WTC11 (cell line): ENCODE measurements at regions not wholly inside any gene's neighbourhood (a gene's known extent, or its start where the extent isn't known, plus 50 kb on each side); places are given as distances from the start of the nearest gene placed in this dataset.

Source experiments
- ETV6 ChIP-seq: sonication (generic); formaldehyde crosslinking; IDR thresholded peaks from 2 replicates; pipeline ENCODE4 v1.8.1; 2022; ENCODE audit warnings: mild to moderate bottlenecking, missing genetic modification reagents
- GRHL2 ChIP-seq: fragments of 250-450 bp; sonication (Bioruptor Pico); IDR thresholded peaks from 2 replicates; pipeline ENCODE4 v1.8.0; 2022; ENCODE audit warnings: mild to moderate bottlenecking, moderate library complexity; ENCODE audit not compliant: insufficient replicate concordance, severe bottlenecking
- ZNF219 ChIP-seq: sonication (generic); formaldehyde crosslinking; IDR thresholded peaks from 2 replicates; pipeline ENCODE4 v1.8.0; 2023; ENCODE audit warnings: missing genetic modification reagents, mild to moderate bottlenecking, borderline replicate concordance
- TF ChIP-seq, protein P1 (sequence below): sonication (generic); formaldehyde crosslinking; IDR thresholded peaks from 2 replicates; pipeline ENCODE4 v1.8.1; 2022; ENCODE audit warnings: low read depth, mild to moderate bottlenecking, moderate library complexity, missing genetic modification reagents, borderline replicate concordance
- TF ChIP-seq, protein P2 (sequence below): sonication (generic); formaldehyde crosslinking; IDR thresholded peaks from 2 replicates; pipeline ENCODE4 v1.8.1; 2023; ENCODE audit warnings: mild to moderate bottlenecking, missing genetic modification reagents, moderate library complexity

DNA sequence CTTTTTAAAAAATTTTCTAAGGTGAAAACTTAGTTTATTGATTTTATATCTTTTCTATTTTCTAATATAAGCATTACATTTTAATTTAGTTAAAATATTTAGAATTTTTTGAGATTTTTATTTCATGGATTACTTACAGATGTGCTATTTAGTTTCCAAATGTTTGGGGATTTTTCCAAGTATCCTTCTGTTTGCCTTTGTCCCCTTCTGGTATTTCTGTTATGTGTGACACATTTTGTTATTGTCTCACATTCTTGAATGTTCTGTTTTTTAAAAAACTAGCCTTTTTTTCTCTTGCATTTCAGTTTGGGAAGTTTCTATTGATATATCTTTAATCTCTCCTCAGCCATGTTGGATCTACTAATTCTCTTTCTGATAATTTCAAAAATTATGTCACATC lies 234.9 kb downstream of the FAM170A start:
- TF ChIP-seq, protein P1, sequence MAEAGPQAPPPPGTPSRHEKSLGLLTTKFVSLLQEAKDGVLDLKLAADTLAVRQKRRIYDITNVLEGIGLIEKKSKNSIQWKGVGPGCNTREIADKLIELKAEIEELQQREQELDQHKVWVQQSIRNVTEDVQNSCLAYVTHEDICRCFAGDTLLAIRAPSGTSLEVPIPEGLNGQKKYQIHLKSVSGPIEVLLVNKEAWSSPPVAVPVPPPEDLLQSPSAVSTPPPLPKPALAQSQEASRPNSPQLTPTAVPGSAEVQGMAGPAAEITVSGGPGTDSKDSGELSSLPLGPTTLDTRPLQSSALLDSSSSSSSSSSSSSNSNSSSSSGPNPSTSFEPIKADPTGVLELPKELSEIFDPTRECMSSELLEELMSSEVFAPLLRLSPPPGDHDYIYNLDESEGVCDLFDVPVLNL: no peak
- TF ChIP-seq ETV6 (no peak), GRHL2 (CRISPR knock-in tag) (no peak), ZNF219 (CRISPR knock-in tag) (no peak)
- TF ChIP-seq, protein P2, sequence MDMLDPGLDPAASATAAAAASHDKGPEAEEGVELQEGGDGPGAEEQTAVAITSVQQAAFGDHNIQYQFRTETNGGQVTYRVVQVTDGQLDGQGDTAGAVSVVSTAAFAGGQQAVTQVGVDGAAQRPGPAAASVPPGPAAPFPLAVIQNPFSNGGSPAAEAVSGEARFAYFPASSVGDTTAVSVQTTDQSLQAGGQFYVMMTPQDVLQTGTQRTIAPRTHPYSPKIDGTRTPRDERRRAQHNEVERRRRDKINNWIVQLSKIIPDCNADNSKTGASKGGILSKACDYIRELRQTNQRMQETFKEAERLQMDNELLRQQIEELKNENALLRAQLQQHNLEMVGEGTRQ (CRISPR knock-in tag): no peak
